ENCODE measurements at regions not wholly inside any gene's neighbourhood (a gene's known extent, or its start where the extent isn't known, plus 50 kb on each side); places are given as distances from the start of the nearest gene placed in this dataset.

DNA sequence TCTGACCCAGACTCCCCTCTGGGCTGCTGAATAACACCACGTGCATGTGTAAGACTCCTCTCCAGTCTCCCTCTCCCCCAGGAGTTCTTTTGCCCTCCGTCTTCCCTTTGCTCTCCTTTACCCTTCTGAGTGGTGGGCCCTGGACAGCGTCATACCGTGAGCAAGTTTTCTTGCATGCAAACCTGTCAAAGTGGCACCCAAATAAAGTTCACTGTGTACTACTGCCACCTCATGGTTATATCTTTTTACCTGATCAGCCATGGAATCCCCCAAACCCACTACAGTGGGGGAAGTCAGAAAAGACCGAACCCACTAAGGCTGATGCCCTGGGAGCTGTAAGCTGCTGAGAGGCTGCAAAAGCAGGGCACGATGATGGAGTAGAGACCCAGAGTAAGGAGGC is 131.1 kb upstream of the VRK1 start:
- no peaks in the 10 kb centered on the region for H3K27me3 ChIP-seq (ENCODE audit: low read length)
- peaks cover 56% of the 10 kb centered on the region for H3K4me1 ChIP-seq (ENCODE audit: low read length)
- no peaks in the 10 kb centered on the region for H3K79me2 ChIP-seq (ENCODE audit: low read length)
- no peak overlapping the region for H3K27ac ChIP-seq (ENCODE audit: low read length)
- no peak overlapping the region for H3K9ac ChIP-seq (ENCODE audit: low read length)
- H3K4me2 ChIP-seq (ENCODE audit: low read depth, low read length, poor library complexity, severe bottlenecking), result peak overlapping the region; percentile 38
- H3K4me3 ChIP-seq (ENCODE audit: low read length), result 0 out of 2 replicates have a peak overlapping the region, but pooled peaks have one; percentile 1
- peak; percentile 87 for DNase-seq
- no peaks in the 10 kb centered on the region for H3K9me3 ChIP-seq (ENCODE audit: low read length)
- H4K20me1 ChIP-seq (ENCODE audit: insufficient read depth, low read depth, low read length), result no peaks in the 10 kb centered on the region
- H2AFZ ChIP-seq (ENCODE audit: low read length), result no peak overlapping the region
- H3K9me2 ChIP-seq (replicated peaks; ENCODE audit: insufficient read depth, low read length), result no peaks in the 10 kb centered on the region
- no peaks in the 10 kb centered on the region for H3K36me3 ChIP-seq (ENCODE audit: insufficient read depth, low read length)

DNA sequence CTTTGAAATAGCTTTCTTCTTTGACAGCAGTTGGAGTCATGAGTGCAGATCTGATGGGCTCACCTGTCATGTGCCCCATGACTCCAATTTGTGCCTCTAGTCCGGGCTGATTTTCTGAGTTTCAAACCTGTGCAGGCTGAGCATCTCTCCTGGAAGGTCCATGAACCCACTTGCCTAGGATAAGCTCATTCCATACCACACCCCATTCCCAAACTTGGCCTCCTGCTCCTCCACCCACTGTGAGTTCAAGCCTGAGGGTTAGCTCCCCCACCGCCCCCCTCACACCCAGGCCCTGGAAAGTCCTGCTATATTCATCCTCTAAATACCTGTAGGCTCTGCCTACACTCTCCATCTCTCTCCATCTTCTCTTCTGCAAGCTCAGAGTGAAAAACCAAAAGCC is 126.8 kb upstream of the VRK1 start:
- Histone ChIP-seq H2AFZ (ENCODE audit: low read length) (no peak overlapping the region), H3K4me1 (ENCODE audit: low read length) (peaks cover 34% of the 10 kb centered on the region), H3K9me3 (ENCODE audit: low read length) (no peaks in the 10 kb centered on the region), H3K9ac (ENCODE audit: low read length) (no peak overlapping the region), H4K20me1 (ENCODE audit: insufficient read depth, low read depth, low read length) (no peaks in the 10 kb centered on the region), H3K36me3 (ENCODE audit: insufficient read depth, low read length) (no peaks in the 10 kb centered on the region), H3K27me3 (ENCODE audit: low read length) (no peaks in the 10 kb centered on the region), H3K27ac (ENCODE audit: low read length) (no peak overlapping the region), H3K79me2 (ENCODE audit: low read length) (no peaks in the 10 kb centered on the region), H3K4me3 (ENCODE audit: low read length) (no peak overlapping the region), H3K9me2 (replicated peaks; ENCODE audit: insufficient read depth, low read length) (no peaks in the 10 kb centered on the region), H3K4me2 (ENCODE audit: low read depth, low read length, poor library complexity, severe bottlenecking) (no peak overlapping the region)
- no peak for DNase-seq

DNA sequence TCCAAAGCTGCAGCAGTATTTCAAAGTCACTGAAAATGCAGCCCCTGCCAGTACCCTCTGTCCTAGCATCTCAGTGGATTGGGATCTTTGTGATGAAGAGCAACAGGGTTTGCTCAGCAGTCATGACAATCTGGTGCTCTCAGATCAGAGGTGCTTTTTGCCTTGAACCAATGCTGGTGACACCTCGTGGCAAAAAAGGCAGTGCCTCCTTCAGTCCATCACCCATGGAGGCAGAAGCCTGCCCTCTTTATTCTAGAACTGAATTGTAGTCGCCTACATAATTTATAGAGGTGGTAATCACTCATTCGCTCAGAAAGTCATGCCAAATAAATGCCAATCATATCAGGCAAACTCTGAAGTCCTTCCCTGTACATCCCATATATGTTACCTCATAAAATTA is 126.0 kb upstream of the VRK1 start:
- Histone ChIP-seq H3K79me2 (ENCODE audit: low read length) (no peaks in the 10 kb centered on the region), H3K9me2 (replicated peaks; ENCODE audit: insufficient read depth, low read length) (no peaks in the 10 kb centered on the region), H3K27me3 (ENCODE audit: low read length) (no peaks in the 10 kb centered on the region), H3K4me3 (ENCODE audit: low read length) (no peak overlapping the region), H3K9ac (ENCODE audit: low read length) (no peak overlapping the region), H3K4me1 (ENCODE audit: low read length) (peaks cover 26% of the 10 kb centered on the region), H3K36me3 (ENCODE audit: insufficient read depth, low read length) (no peaks in the 10 kb centered on the region), H3K4me2 (ENCODE audit: low read depth, low read length, poor library complexity, severe bottlenecking) (no peak overlapping the region), H3K27ac (ENCODE audit: low read length) (no peak overlapping the region), H2AFZ (ENCODE audit: low read length) (no peak overlapping the region), H3K9me3 (ENCODE audit: low read length) (no peaks in the 10 kb centered on the region), H4K20me1 (ENCODE audit: insufficient read depth, low read depth, low read length) (no peaks in the 10 kb centered on the region)
- DNase-seq, result peak; percentile 65

DNA sequence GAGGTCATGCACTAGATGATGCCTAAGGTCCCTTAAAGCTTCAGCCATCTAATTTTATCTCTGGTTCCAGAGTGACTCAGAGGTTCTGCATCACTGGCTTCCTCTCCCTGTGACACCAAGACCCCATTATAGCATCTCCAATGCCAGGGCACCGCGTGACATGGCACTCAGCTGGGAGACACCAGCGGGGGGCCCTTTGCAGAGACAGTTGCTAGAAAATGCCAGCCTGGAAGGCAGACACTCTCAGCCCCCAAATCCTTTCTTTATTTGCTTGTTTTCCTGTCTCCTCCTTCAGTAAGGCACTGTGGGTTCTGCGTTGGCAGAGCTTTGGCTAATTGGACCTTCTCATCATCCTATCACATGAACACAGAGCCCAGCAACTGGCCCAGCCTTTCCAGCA is 123.5 kb upstream of the VRK1 start:
- Histone ChIP-seq H2AFZ (ENCODE audit: low read length) (no peak overlapping the region), H3K27me3 (ENCODE audit: low read length) (no peaks in the 10 kb centered on the region)

DNA sequence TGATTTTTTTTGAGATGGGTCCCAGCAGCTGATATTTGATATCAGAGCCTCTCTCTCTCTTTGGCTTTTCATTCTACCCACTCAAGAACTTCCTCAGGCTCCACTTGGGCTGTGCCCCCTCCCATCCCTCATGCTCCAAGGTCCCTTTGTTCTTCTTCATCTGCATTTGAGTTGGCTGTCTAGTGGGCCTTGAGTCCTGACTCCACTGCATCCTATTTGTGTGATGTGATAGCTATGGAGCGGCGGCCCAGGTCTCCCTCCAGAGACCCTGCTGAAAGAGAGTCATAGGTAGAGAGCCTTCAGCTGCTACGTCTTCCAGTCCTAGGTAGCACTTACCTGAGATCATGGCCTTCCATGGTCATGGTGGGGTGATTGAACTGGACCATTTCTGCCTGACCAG is 123.1 kb upstream of the VRK1 start:
- H3K9ac ChIP-seq (ENCODE audit: low read length), result no peak overlapping the region
- no peak overlapping the region for H3K27ac ChIP-seq (ENCODE audit: low read length)
- peaks cover 3% of the 10 kb centered on the region; the same call in 1 of the 2 replicates for H3K9me3 ChIP-seq (ENCODE audit: low read length)
- no peak overlapping the region for H2AFZ ChIP-seq (ENCODE audit: low read length)
- no peak for DNase-seq
- no peak overlapping the region for H3K4me2 ChIP-seq (ENCODE audit: low read depth, low read length, poor library complexity, severe bottlenecking)
- no peaks in the 10 kb centered on the region for H4K20me1 ChIP-seq (ENCODE audit: insufficient read depth, low read depth, low read length)
- H3K27me3 ChIP-seq (ENCODE audit: low read length), result no peaks in the 10 kb centered on the region
- no peaks in the 10 kb centered on the region for H3K36me3 ChIP-seq (ENCODE audit: insufficient read depth, low read length)
- H3K79me2 ChIP-seq (ENCODE audit: low read length), result no peaks in the 10 kb centered on the region
- no peaks in the 10 kb centered on the region for H3K9me2 ChIP-seq (replicated peaks; ENCODE audit: insufficient read depth, low read length)
- H3K4me1 ChIP-seq (ENCODE audit: low read length), result peaks cover 32% of the 10 kb centered on the region
- no peak overlapping the region for H3K4me3 ChIP-seq (ENCODE audit: low read length)

More for the DNA sequence above, 123.5 kb upstream of the VRK1 start:
- H3K4me1 ChIP-seq (ENCODE audit: low read length), result peaks cover 30% of the 10 kb centered on the region
- H3K9me3 ChIP-seq (ENCODE audit: low read length), result peaks cover 3% of the 10 kb centered on the region; the same call in 1 of the 2 replicates
- no peaks in the 10 kb centered on the region for H3K36me3 ChIP-seq (ENCODE audit: insufficient read depth, low read length)
- H3K27ac ChIP-seq (ENCODE audit: low read length), result no peak overlapping the region
- H3K9ac ChIP-seq (ENCODE audit: low read length), result no peak overlapping the region
- H3K9me2 ChIP-seq (replicated peaks; ENCODE audit: insufficient read depth, low read length), result no peaks in the 10 kb centered on the region
- no peak overlapping the region for H3K4me3 ChIP-seq (ENCODE audit: low read length)
- H3K79me2 ChIP-seq (ENCODE audit: low read length), result no peaks in the 10 kb centered on the region
- no peak for DNase-seq
- H3K4me2 ChIP-seq (ENCODE audit: low read depth, low read length, poor library complexity, severe bottlenecking), result no peak overlapping the region
- no peaks in the 10 kb centered on the region for H4K20me1 ChIP-seq (ENCODE audit: insufficient read depth, low read depth, low read length)

DNA sequence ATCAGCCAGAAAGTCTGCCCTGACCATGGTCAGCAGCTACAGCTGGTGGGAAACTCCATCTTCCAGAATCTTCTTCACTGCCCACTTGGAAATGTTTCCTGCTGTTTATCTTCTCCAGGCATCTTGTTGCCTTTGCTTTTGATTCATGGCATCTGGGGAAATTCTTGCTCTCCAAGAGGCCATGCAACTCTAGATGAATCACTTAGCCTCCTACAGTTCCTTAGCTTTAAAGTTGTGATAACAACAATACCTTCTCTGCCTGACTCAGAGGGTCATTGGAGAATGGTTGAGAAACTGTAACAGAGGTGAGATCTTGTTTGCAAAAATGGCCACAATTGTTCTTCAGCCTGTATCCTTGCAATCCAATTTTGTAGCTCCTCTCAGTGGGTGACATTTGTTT is 121.0 kb upstream of the VRK1 start:
- no peaks in the 10 kb centered on the region for H3K36me3 ChIP-seq (ENCODE audit: insufficient read depth, low read length)
- H3K79me2 ChIP-seq (ENCODE audit: low read length), result no peaks in the 10 kb centered on the region
- H3K9ac ChIP-seq (ENCODE audit: low read length), result no peak overlapping the region
- H3K9me3 ChIP-seq (ENCODE audit: low read length), result peaks cover 3% of the 10 kb centered on the region; the same call in 1 of the 2 replicates
- no peak overlapping the region for H2AFZ ChIP-seq (ENCODE audit: low read length)
- no peaks in the 10 kb centered on the region for H4K20me1 ChIP-seq (ENCODE audit: insufficient read depth, low read depth, low read length)
- H3K4me3 ChIP-seq (ENCODE audit: low read length), result no peak overlapping the region
- peaks cover 25% of the 10 kb centered on the region for H3K4me1 ChIP-seq (ENCODE audit: low read length)
- H3K27ac ChIP-seq (ENCODE audit: low read length), result no peak overlapping the region
- no peaks in the 10 kb centered on the region for H3K9me2 ChIP-seq (replicated peaks; ENCODE audit: insufficient read depth, low read length)
- no peak for DNase-seq
- H3K27me3 ChIP-seq (ENCODE audit: low read length), result no peaks in the 10 kb centered on the region
- no peak overlapping the region for H3K4me2 ChIP-seq (ENCODE audit: low read depth, low read length, poor library complexity, severe bottlenecking)

DNA sequence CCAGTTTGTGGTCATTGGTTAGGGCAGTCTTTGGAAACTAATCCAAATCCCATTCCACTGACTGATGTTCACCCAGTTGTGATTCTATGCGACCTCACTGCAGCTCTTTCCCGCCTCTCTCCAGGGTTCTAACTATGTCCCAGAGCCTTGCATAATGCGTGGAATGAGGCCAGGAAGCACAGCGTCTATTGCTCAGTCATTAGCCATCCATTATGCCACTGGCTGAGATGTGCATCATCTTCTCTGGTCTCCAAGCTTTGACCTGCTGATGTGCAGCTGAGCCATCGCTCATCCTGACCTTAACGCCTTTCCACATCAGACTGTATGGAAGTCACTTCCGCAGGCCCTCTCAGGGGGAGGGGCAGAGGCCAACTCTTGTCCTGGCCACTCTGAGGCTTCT is 115.4 kb upstream of the VRK1 start:
- DNase-seq, result no peak
- no peaks in the 10 kb centered on the region for H3K79me2 ChIP-seq (ENCODE audit: low read length)
- H3K9me2 ChIP-seq (replicated peaks; ENCODE audit: insufficient read depth, low read length), result no peaks in the 10 kb centered on the region
- peaks cover 23% of the 10 kb centered on the region for H3K4me1 ChIP-seq (ENCODE audit: low read length)
- H3K9me3 ChIP-seq (ENCODE audit: low read length), result peaks cover under 1% of the 10 kb centered on the region; the same call in 1 of the 2 replicates
- no peaks in the 10 kb centered on the region for H3K36me3 ChIP-seq (ENCODE audit: insufficient read depth, low read length)
- no peak overlapping the region for H2AFZ ChIP-seq (ENCODE audit: low read length)
- H3K4me2 ChIP-seq (ENCODE audit: low read depth, low read length, poor library complexity, severe bottlenecking), result no peak overlapping the region
- no peaks in the 10 kb centered on the region for H4K20me1 ChIP-seq (ENCODE audit: insufficient read depth, low read depth, low read length)
- no peaks in the 10 kb centered on the region for H3K27me3 ChIP-seq (ENCODE audit: low read length)
- H3K9ac ChIP-seq (ENCODE audit: low read length), result no peak overlapping the region
- H3K4me3 ChIP-seq (ENCODE audit: low read length), result no peak overlapping the region
- H3K27ac ChIP-seq (ENCODE audit: low read length), result no peak overlapping the region

DNA sequence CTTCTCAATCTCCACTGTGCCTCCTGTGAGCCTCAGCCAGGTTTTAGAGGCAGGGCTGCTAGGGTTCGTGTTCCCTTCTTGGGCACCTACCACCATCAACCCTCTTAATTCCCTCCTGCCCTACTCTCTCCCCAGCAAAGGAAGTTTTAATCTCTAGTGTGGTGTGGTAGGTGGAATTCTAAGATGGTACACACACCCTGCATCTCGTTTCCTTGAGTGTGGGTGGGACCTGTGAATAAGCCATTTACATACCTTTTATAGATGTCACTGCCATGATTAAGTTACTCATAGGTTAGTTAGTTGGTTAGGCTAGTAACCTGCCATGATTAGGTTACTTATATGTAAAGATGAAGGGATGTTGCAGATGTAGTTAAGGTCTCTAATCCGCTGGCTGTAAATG is 114.8 kb upstream of the VRK1 start:
- H3K4me2 ChIP-seq (ENCODE audit: low read depth, low read length, poor library complexity, severe bottlenecking), result no peak overlapping the region
- no peaks in the 10 kb centered on the region for H3K36me3 ChIP-seq (ENCODE audit: insufficient read depth, low read length)
- no peak for DNase-seq
- H3K9me2 ChIP-seq (replicated peaks; ENCODE audit: insufficient read depth, low read length), result no peaks in the 10 kb centered on the region
- no peaks in the 10 kb centered on the region for H3K79me2 ChIP-seq (ENCODE audit: low read length)
- no peak overlapping the region for H3K4me3 ChIP-seq (ENCODE audit: low read length)
- H3K9me3 ChIP-seq (ENCODE audit: low read length), result no peaks in the 10 kb centered on the region
- no peak overlapping the region for H3K27ac ChIP-seq (ENCODE audit: low read length)
- no peaks in the 10 kb centered on the region for H3K27me3 ChIP-seq (ENCODE audit: low read length)
- no peak overlapping the region for H2AFZ ChIP-seq (ENCODE audit: low read length)
- no peak overlapping the region for H3K9ac ChIP-seq (ENCODE audit: low read length)
- H3K4me1 ChIP-seq (ENCODE audit: low read length), result peaks cover 17% of the 10 kb centered on the region
- no peaks in the 10 kb centered on the region for H4K20me1 ChIP-seq (ENCODE audit: insufficient read depth, low read depth, low read length)
